ENCODE measurements at regions not wholly inside any gene's neighbourhood (a gene's known extent, or its start where the extent isn't known, plus 50 kb on each side); places are given as distances from the start of the nearest gene placed in this dataset.

DNA sequence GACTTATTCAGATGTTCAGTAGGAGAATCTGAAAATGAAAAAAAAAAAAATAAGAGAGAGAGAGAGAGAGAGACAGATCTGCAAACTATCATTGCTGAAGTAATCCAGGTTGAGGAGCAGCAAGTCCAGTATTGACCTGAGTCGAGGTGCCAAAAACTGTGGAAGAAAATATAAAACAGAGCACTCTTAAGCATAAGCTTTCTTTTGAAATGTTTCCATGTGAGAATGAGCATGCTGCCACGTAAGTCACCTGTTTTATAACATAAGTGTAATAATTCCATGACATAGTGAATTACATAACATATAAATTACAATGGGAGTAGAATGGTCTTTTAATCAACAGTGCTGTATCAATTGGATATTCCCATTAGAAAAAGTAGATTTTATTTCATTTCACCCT is 218.2 kb downstream of the BCHE start:
- no TSS peak for BruUV-seq (replicated peaks)
- in situ Hi-C loops (cut with MboI): no loop called here
- Histone ChIP-seq H3K4me1 (ENCODE audit: control insufficient read depth, insufficient read depth, low read length) (no peaks in the 10 kb centered on the region), H3K36me3 (ENCODE audit: control insufficient read depth in 2 of 2, insufficient read depth in 2 of 2, low read length in 1 of 2) (no peaks in the 10 kb centered on the region), H3K27ac (ENCODE audit: control insufficient read depth, insufficient read depth) (no peak overlapping the region), H3K27me3 (replicated peaks in 1 of 2; ENCODE audit: control insufficient read depth in 2 of 2, insufficient read depth in 2 of 2, low read length in 1 of 2) (no peaks in the 10 kb centered on the region), H3K79me2 (ENCODE audit: control insufficient read depth, insufficient read depth, low read length) (no peaks in the 10 kb centered on the region), H3K9ac (ENCODE audit: control insufficient read depth, insufficient read depth, low read length) (no peak overlapping the region), H2AFZ (ENCODE audit: control insufficient read depth, low read depth, low read length) (no peak overlapping the region), H3K9me3 (replicated peaks; ENCODE audit: control insufficient read depth, insufficient read depth, low read length) (no peaks in the 10 kb centered on the region; the same call in 2 of the 3 replicates), H3K4me3 (no peak overlapping the region), H4K20me1 (ENCODE audit: control insufficient read depth, insufficient read depth) (no peaks in the 10 kb centered on the region), H3K4me2 (ENCODE audit: control insufficient read depth, insufficient read depth) (no peak overlapping the region)
- ChIA-PET POLR2A (no interaction called here), SMC1A (ENCODE audit: uncharacterized antibody, unreplicated experiment) (interaction anchor here (1.2 kb wide), 2 partner anchors 26 to 96 kb away, joined by 3 read pairs; no protein-coding TSS in a partner anchor), RAD21 (ENCODE audit: unreplicated experiment) (no interaction called here), CTCF (no interaction called here)
- intact Hi-C loops (cut with micrococcal nuclease; ENCODE audit: unreplicated experiment): no loop called here
- DNase-seq (ENCODE audit: low read depth, low spot score): no peak
- no peak for ATAC-seq
- FAIRE-seq: no peak
- WGBS (ENCODE audit: insufficient coverage, insufficient replicate concordance, low lambda C conversion rate, missing lambda C conversion rate): 0% methylated on average over 2 of the region's 2 CpGs
- TF ChIP-seq TCF12 (IDR thresholded peaks at IDR 0.05; ENCODE audit: low read depth, low read length) (no peak), MXI1 (IDR thresholded peaks at IDR 0.05; ENCODE audit: low read depth, low read length) (no peak), EED (IDR thresholded peaks at IDR 0.05; ENCODE audit: low read depth) (no peak), IRF4 (IDR thresholded peaks at IDR 0.05; ENCODE audit: low read depth, low read length) (no peak), FOXM1 (IDR thresholded peaks at IDR 0.05; ENCODE audit: low read depth, low read length) (no peak), SIN3A (IDR thresholded peaks at IDR 0.05; ENCODE audit: low read depth, low read length) (no peak), ETV6 (conservative IDR thresholded peaks at IDR 0.05 in 1 of 2, IDR thresholded peaks at IDR 0.05 in 1 of 2; ENCODE audit: borderline replicate concordance in 1 of 2, low read depth in 1 of 2) (no peak), NR2F1 (conservative IDR thresholded peaks at IDR 0.05) (no peak), BMI1 (IDR thresholded peaks at IDR 0.05; ENCODE audit: borderline replicate concordance) (no peak), GATAD2B (conservative IDR thresholded peaks at IDR 0.05; ENCODE audit: low read depth) (no peak), MYB (IDR thresholded peaks at IDR 0.05; ENCODE audit: borderline replicate concordance, low read depth, low read length) (no peak), SMAD1 (IDR thresholded peaks at IDR 0.05; ENCODE audit: low read depth, partially characterized antibody) (no peak), PAX5 (IDR thresholded peaks at IDR 0.05; ENCODE audit: borderline replicate concordance, low read depth, low read length) (no peak), RAD21 (IDR thresholded peaks at IDR 0.05; ENCODE audit: insufficient read depth, low read depth, low read length) (no peak), E4F1 (IDR thresholded peaks at IDR 0.05; ENCODE audit: borderline replicate concordance, partially characterized antibody) (no peak), BHLHE40 (IDR thresholded peaks at IDR 0.05; ENCODE audit: borderline replicate concordance in 1 of 2, low read depth in 2 of 2, low read length in 1 of 2) (no peak)
- TF ChIP-seq, protein P1, sequence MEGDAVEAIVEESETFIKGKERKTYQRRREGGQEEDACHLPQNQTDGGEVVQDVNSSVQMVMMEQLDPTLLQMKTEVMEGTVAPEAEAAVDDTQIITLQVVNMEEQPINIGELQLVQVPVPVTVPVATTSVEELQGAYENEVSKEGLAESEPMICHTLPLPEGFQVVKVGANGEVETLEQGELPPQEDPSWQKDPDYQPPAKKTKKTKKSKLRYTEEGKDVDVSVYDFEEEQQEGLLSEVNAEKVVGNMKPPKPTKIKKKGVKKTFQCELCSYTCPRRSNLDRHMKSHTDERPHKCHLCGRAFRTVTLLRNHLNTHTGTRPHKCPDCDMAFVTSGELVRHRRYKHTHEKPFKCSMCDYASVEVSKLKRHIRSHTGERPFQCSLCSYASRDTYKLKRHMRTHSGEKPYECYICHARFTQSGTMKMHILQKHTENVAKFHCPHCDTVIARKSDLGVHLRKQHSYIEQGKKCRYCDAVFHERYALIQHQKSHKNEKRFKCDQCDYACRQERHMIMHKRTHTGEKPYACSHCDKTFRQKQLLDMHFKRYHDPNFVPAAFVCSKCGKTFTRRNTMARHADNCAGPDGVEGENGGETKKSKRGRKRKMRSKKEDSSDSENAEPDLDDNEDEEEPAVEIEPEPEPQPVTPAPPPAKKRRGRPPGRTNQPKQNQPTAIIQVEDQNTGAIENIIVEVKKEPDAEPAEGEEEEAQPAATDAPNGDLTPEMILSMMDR (IDR thresholded peaks at IDR 0.05 in 2 of 3, conservative IDR thresholded peaks at IDR 0.05 in 1 of 3; ENCODE audit: control insufficient read depth in 2 of 3, extremely low read depth in 1 of 3, insufficient read depth in 1 of 3, low read depth in 3 of 3, low read length in 3 of 3): no peak
- TF ChIP-seq, protein P2, sequence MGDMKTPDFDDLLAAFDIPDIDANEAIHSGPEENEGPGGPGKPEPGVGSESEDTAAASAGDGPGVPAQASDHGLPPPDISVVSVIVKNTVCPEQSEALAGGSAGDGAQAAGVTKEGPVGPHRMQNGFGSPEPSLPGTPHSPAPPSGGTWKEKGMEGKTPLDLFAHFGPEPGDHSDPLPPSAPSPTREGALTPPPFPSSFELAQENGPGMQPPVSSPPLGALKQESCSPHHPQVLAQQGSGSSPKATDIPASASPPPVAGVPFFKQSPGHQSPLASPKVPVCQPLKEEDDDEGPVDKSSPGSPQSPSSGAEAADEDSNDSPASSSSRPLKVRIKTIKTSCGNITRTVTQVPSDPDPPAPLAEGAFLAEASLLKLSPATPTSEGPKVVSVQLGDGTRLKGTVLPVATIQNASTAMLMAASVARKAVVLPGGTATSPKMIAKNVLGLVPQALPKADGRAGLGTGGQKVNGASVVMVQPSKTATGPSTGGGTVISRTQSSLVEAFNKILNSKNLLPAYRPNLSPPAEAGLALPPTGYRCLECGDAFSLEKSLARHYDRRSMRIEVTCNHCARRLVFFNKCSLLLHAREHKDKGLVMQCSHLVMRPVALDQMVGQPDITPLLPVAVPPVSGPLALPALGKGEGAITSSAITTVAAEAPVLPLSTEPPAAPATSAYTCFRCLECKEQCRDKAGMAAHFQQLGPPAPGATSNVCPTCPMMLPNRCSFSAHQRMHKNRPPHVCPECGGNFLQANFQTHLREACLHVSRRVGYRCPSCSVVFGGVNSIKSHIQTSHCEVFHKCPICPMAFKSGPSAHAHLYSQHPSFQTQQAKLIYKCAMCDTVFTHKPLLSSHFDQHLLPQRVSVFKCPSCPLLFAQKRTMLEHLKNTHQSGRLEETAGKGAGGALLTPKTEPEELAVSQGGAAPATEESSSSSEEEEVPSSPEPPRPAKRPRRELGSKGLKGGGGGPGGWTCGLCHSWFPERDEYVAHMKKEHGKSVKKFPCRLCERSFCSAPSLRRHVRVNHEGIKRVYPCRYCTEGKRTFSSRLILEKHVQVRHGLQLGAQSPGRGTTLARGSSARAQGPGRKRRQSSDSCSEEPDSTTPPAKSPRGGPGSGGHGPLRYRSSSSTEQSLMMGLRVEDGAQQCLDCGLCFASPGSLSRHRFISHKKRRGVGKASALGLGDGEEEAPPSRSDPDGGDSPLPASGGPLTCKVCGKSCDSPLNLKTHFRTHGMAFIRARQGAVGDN (IDR thresholded peaks at IDR 0.05): no peak

Measured in GM12878 (cell line).